Glomerular endothelial cell (primary cell): ENCODE measurements at regions not wholly inside any gene's neighbourhood (a gene's known extent, or its start where the extent isn't known, plus 50 kb on each side); places are given as distances from the start of the nearest gene placed in this dataset.
"Not testable (repeated sequence)": the region's sequence is repeated elsewhere in the genome, so short reads cannot be mapped to it uniquely, and the experiment has no call there.

Experiments
- DNase-seq: peaks from one replicate; pipeline ENCODE4 v3.0.0-alpha.2; 2011; ENCODE audit warnings: low read depth, low spot score; ENCODE audit errors: extremely low read depth

GRCh38 chr14:50014809-50015430 lies 101.5 kb downstream of the VCPKMT start:
- DNase-seq: no peak

GRCh38 chr14:50015716-50016115 lies 100.7 kb downstream of the VCPKMT start:
- no peak for DNase-seq

- DNase-seq: no peak
Observed at GRCh38 chr14:50018201-50018932, 98.0 kb downstream of the VCPKMT start.

- DNase-seq: no peak
Observed at GRCh38 chr14:50018933-50019210, 97.5 kb downstream of the VCPKMT start.

GRCh38 chr14:50020184-50020583 lies 96.2 kb downstream of the VCPKMT start:
- no peak for DNase-seq

- DNase-seq: no peak
Observed at GRCh38 chr14:50020799-50021198, 95.6 kb downstream of the VCPKMT start.

- no peak for DNase-seq
Observed at GRCh38 chr14:50021261-50022031, 94.9 kb downstream of the VCPKMT start.

- no peak for DNase-seq
Observed at GRCh38 chr14:50022661-50023060, 93.7 kb downstream of the VCPKMT start.

GRCh38 chr14:50023671-50024490 lies 92.5 kb downstream of the VCPKMT start:
- no peak for DNase-seq

- DNase-seq: no peak
Observed at GRCh38 chr14:50025073-50025472, 91.3 kb downstream of the VCPKMT start.

GRCh38 chr14:50025776-50026175 lies 90.6 kb downstream of the VCPKMT start:
- DNase-seq: no peak

GRCh38 chr14:50026396-50026795 lies 90.0 kb downstream of the VCPKMT start:
- no peak for DNase-seq

GRCh38 chr14:50027816-50028215 lies 88.6 kb downstream of the VCPKMT start:
- DNase-seq: no peak

GRCh38 chr14:50028458-50028857 lies 87.9 kb downstream of the VCPKMT start:
- no peak for DNase-seq

GRCh38 chr14:50030036-50030435 lies 86.3 kb downstream of the VCPKMT start:
- no peak for DNase-seq

- not testable (repeated sequence) for DNase-seq
Observed at GRCh38 chr14:50030911-50031310, 85.5 kb downstream of the VCPKMT start.

- DNase-seq: no peak
Observed at GRCh38 chr14:50031602-50032313, 84.6 kb downstream of the VCPKMT start.

GRCh38 chr14:50032462-50033167 lies 83.8 kb downstream of the VCPKMT start:
- DNase-seq: not testable (repeated sequence)

GRCh38 chr14:50035214-50035613 lies 81.2 kb downstream of the VCPKMT start:
- DNase-seq: no peak

- no peak for DNase-seq
Observed at GRCh38 chr14:50036211-50036610, 80.2 kb downstream of the VCPKMT start.
